ENCODE measurements at regions not wholly inside any gene's neighbourhood (a gene's known extent, or its start where the extent isn't known, plus 50 kb on each side); places are given as distances from the start of the nearest gene placed in this dataset.

- TF ChIP-seq EZH2 (IDR thresholded peaks at IDR 0.05) (no peak), CTCF (IDR thresholded peaks at IDR 0.05) (no peak)
Observed at GRCh38 chr3:162329514-162329913, 832.9 kb downstream of the OTOL1 start.
